ENCODE measurements at regions not wholly inside any gene's neighbourhood (a gene's known extent, or its start where the extent isn't known, plus 50 kb on each side); places are given as distances from the start of the nearest gene placed in this dataset.

- H3K27me3 ChIP-seq (ENCODE audit: control insufficient read depth, insufficient read depth, low read length): 0 out of 2 replicates have a peak, but pooled peaks cover 1% of the 10 kb centered on the region
- TF ChIP-seq, protein P1, sequence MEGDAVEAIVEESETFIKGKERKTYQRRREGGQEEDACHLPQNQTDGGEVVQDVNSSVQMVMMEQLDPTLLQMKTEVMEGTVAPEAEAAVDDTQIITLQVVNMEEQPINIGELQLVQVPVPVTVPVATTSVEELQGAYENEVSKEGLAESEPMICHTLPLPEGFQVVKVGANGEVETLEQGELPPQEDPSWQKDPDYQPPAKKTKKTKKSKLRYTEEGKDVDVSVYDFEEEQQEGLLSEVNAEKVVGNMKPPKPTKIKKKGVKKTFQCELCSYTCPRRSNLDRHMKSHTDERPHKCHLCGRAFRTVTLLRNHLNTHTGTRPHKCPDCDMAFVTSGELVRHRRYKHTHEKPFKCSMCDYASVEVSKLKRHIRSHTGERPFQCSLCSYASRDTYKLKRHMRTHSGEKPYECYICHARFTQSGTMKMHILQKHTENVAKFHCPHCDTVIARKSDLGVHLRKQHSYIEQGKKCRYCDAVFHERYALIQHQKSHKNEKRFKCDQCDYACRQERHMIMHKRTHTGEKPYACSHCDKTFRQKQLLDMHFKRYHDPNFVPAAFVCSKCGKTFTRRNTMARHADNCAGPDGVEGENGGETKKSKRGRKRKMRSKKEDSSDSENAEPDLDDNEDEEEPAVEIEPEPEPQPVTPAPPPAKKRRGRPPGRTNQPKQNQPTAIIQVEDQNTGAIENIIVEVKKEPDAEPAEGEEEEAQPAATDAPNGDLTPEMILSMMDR (IDR thresholded peaks at IDR 0.05; ENCODE audit: insufficient read depth, low read depth, low read length): no peak
- DNase-seq (ENCODE audit: low read depth): no peak
- no peaks in the 10 kb centered on the region for H3K36me3 ChIP-seq (ENCODE audit: control insufficient read depth, insufficient read depth, low read length)
- H3K4me3 ChIP-seq (ENCODE audit: low read depth, low read length): no peak overlapping the region
- POLR2A ChIA-PET: no interaction called here
- CTCF ChIA-PET: interaction anchor here (0.6 kb wide), 1 partner anchor 137 kb away, joined by 3 read pairs; no protein-coding TSS in a partner anchor
Observed at GRCh38 chr2:75337619-75338018, 138.3 kb upstream of the TACR1 start.

- H3K4me3 ChIP-seq (ENCODE audit: low read depth, low read length): no peak overlapping the region
- TF ChIP-seq, protein P1 (IDR thresholded peaks at IDR 0.05; ENCODE audit: insufficient read depth, low read depth, low read length): no peak
Observed at GRCh38 chr2:75337016-75337415, 137.7 kb upstream of the TACR1 start.

GRCh38 chr2:75336451-75336850 is 137.1 kb upstream of the TACR1 start:
- POLR2A ChIA-PET: no interaction called here
- TF ChIP-seq, protein P1 (IDR thresholded peaks at IDR 0.05; ENCODE audit: insufficient read depth, low read depth, low read length): no peak
- H3K36me3 ChIP-seq (ENCODE audit: control insufficient read depth, insufficient read depth, low read length): no peaks in the 10 kb centered on the region
- no peak for DNase-seq (ENCODE audit: low read depth)
- CTCF ChIA-PET: interaction anchor here (2.2 kb wide), 1 partner anchor 137 kb away, joined by 5 read pairs; the partner anchor contains the start of gene TACR1
- H3K4me3 ChIP-seq (ENCODE audit: low read depth, low read length): no peak overlapping the region
- 0 out of 2 replicates have a peak, but pooled peaks cover 1% of the 10 kb centered on the region for H3K27me3 ChIP-seq (ENCODE audit: control insufficient read depth, insufficient read depth, low read length)

More at GRCh38 chr2:75337016-75337415, 137.7 kb upstream of the TACR1 start:
- no peak for DNase-seq (ENCODE audit: low read depth)
- CTCF ChIA-PET: interaction anchor here (0.6 kb wide), 1 partner anchor 136 kb away, joined by 3 read pairs; no protein-coding TSS in a partner anchor
- no peaks in the 10 kb centered on the region for H3K36me3 ChIP-seq (ENCODE audit: control insufficient read depth, insufficient read depth, low read length)
- H3K27me3 ChIP-seq (ENCODE audit: control insufficient read depth, insufficient read depth, low read length): 0 out of 2 replicates have a peak, but pooled peaks cover 1% of the 10 kb centered on the region
- POLR2A ChIA-PET: no interaction called here

DNA sequence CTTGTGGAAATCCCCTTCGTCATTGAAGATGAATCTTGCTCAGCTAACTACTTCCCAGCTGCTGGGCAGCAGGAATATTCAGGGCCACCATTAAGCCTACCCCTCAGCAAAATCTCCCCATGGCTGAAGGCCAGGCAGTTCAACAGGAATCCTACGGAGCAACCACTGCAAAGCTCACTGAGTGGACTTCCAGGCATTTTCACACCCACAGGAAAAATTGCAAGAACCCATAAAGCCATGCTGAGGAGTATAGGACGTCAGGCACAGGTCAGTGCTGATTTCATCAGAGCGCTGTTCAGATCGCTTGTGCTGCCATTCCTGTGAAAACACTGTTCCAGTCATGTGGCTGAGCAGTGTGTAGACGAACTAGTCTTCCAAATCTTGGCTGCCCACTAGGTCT is 134.8 kb upstream of the TACR1 start:
- no peaks in the 10 kb centered on the region for H3K36me3 ChIP-seq (ENCODE audit: control insufficient read depth, insufficient read depth, low read length)
- TF ChIP-seq, protein P1 (IDR thresholded peaks at IDR 0.05; ENCODE audit: insufficient read depth, low read depth, low read length): no peak
- no peak overlapping the region for H3K4me3 ChIP-seq (ENCODE audit: low read depth, low read length)
- POLR2A ChIA-PET: no interaction called here
- 0 out of 2 replicates have a peak, but pooled peaks cover 1% of the 10 kb centered on the region for H3K27me3 ChIP-seq (ENCODE audit: control insufficient read depth, insufficient read depth, low read length)
- CTCF ChIA-PET: no interaction called here
- no peak for DNase-seq (ENCODE audit: low read depth)

DNA sequence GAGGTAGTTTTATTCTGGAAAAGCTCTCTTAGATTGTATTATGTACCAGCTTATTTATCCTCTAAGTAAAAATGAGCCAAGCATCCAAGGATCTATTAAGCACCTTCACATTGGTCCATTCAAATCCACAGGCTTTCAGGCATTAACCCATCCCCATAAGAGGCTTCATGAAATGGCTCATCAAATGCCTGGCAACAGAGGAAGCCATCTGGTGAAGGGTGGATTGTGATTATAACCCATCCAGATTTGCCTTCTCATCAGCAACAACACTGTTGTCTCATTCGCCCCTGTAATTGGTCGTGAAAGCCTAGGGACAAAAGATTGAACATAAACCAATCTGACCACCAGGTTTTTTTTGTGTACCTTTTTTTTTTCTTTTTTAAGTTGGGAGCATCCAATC is 134.3 kb upstream of the TACR1 start:
- H3K27me3 ChIP-seq (ENCODE audit: control insufficient read depth, insufficient read depth, low read length): 0 out of 2 replicates have a peak, but pooled peaks cover 1% of the 10 kb centered on the region
- POLR2A ChIA-PET: no interaction called here
- DNase-seq (ENCODE audit: low read depth): no peak
- CTCF ChIA-PET: no interaction called here
- no peaks in the 10 kb centered on the region for H3K36me3 ChIP-seq (ENCODE audit: control insufficient read depth, insufficient read depth, low read length)
- TF ChIP-seq, protein P1 (IDR thresholded peaks at IDR 0.05; ENCODE audit: insufficient read depth, low read depth, low read length): no peak
- H3K4me3 ChIP-seq (ENCODE audit: low read depth, low read length): no peak overlapping the region
